ENCODE measurements at regions not wholly inside any gene's neighbourhood (a gene's known extent, or its start where the extent isn't known, plus 50 kb on each side); places are given as distances from the start of the nearest gene placed in this dataset.

DNA sequence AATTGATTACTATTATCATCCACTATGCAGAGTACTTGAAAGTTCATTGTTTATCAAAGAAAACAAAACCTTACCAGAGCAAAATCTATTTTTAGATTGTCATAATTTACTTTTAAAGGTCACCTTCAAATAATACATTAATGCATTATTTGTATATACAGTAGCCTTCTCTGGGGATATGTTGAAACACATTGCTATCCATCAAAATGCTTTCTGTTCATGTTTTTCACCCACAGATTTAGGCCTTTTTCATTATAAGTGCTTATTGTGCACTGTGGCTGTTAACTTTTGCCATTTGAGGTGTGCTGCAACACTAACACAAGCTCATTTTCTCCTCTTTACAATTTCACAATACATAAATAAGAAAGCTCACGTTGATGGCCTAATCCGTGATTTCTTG, 74.1 kb upstream of the ANKRD50 start:
- TF ChIP-seq ARNT (IDR thresholded peaks at IDR 0.05), result no peak
- no peak for TF ChIP-seq CHD2 (IDR thresholded peaks at IDR 0.05; ENCODE audit: low read depth, low read length)
- no peak for TF ChIP-seq NFXL1 (CRISPR knock-in tag; IDR thresholded peaks at IDR 0.05)
- no peak for TF ChIP-seq ARHGAP35 (IDR thresholded peaks at IDR 0.05; ENCODE audit: partially characterized antibody)
- TF ChIP-seq, protein P1, sequence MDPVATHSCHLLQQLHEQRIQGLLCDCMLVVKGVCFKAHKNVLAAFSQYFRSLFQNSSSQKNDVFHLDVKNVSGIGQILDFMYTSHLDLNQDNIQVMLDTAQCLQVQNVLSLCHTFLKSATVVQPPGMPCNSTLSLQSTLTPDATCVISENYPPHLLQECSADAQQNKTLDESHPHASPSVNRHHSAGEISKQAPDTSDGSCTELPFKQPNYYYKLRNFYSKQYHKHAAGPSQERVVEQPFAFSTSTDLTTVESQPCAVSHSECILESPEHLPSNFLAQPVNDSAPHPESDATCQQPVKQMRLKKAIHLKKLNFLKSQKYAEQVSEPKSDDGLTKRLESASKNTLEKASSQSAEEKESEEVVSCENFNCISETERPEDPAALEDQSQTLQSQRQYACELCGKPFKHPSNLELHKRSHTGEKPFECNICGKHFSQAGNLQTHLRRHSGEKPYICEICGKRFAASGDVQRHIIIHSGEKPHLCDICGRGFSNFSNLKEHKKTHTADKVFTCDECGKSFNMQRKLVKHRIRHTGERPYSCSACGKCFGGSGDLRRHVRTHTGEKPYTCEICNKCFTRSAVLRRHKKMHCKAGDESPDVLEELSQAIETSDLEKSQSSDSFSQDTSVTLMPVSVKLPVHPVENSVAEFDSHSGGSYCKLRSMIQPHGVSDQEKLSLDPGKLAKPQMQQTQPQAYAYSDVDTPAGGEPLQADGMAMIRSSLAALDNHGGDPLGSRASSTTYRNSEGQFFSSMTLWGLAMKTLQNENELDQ (CRISPR knock-in tag; IDR thresholded peaks at IDR 0.05; ENCODE audit: borderline replicate concordance), result no peak
- no peak for TF ChIP-seq TCF7L2 (IDR thresholded peaks at IDR 0.05; ENCODE audit: low read depth, low read length)
- TF ChIP-seq ELF4 (CRISPR knock-in tag; IDR thresholded peaks at IDR 0.05), result no peak
- TF ChIP-seq, protein P2, sequence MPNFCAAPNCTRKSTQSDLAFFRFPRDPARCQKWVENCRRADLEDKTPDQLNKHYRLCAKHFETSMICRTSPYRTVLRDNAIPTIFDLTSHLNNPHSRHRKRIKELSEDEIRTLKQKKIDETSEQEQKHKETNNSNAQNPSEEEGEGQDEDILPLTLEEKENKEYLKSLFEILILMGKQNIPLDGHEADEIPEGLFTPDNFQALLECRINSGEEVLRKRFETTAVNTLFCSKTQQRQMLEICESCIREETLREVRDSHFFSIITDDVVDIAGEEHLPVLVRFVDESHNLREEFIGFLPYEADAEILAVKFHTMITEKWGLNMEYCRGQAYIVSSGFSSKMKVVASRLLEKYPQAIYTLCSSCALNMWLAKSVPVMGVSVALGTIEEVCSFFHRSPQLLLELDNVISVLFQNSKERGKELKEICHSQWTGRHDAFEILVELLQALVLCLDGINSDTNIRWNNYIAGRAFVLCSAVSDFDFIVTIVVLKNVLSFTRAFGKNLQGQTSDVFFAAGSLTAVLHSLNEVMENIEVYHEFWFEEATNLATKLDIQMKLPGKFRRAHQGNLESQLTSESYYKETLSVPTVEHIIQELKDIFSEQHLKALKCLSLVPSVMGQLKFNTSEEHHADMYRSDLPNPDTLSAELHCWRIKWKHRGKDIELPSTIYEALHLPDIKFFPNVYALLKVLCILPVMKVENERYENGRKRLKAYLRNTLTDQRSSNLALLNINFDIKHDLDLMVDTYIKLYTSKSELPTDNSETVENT (CRISPR knock-in tag; IDR thresholded peaks at IDR 0.05), result no peak
